GM18951 (cell line): ENCODE measurements at regions not wholly inside any gene's neighbourhood (a gene's known extent, or its start where the extent isn't known, plus 50 kb on each side); places are given as distances from the start of the nearest gene placed in this dataset.

Experiments used
- POLR2A ChIP-seq: IDR thresholded peaks from 4 replicates; pipeline ENCODE4 v1.6.1; 2011; ENCODE audit warnings: mild to moderate bottlenecking; ENCODE audit not compliant: insufficient read length, insufficient read depth; ENCODE audit errors: extremely low read depth
- in situ Hi-C: fragments of 300-500 bp; cut with MboI; formaldehyde crosslinking; loops from one replicate; pipeline ENCODE4 v1.12.0; 2022; ENCODE audit warnings: low sequenced_read_pairs, mixed read lengths, inconsistent platforms; ENCODE audit not compliant: unreplicated experiment

DNA sequence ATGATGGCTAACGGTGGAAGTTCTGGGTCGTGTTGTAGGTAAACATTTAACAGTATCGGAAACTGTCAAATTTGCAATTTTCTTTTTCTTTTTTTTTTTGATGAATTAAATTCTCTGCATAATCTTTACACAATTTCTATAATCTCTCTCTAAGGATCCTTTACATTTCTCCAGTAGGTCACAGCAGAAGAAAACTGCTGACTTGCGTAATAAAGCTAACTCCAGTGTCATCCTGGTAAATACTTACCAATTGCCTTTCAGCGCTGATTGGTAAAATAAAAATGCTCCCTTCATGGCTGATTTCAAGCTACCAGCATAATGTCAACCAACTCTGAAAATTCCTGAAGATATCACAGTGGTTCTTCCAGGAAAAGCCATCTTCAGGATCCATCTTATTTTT is 510.5 kb upstream of the ATXN8OS start:
- TF ChIP-seq POLR2A, result no peak
- in situ Hi-C loops, result no loop called here

DNA sequence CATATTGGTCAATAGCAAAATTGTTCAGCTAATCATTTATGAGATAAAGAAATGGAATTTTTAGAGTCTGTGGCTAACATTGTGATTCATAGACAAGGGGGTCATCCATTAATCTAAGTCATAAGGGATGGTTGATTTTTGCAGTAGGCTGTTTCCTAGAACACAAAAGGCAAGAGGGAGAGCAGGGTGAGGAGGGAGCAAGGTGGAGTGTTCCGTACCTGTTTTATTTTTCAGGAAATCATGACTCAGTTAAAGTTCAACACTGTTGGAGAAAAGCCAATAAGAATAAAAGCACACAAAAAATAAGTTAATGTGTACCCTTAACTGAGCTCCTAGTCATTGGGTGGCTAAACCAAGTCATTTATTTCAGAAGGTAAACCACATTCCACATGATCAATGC is 512.4 kb upstream of the ATXN8OS start:
- TF ChIP-seq POLR2A, result no peak
- in situ Hi-C loops, result no loop called here

- TF ChIP-seq POLR2A, result no peak
- in situ Hi-C loops, result no loop called here
Observed at GRCh38 chr13:69591437-69591836, 516.2 kb upstream of the ATXN8OS start.

DNA sequence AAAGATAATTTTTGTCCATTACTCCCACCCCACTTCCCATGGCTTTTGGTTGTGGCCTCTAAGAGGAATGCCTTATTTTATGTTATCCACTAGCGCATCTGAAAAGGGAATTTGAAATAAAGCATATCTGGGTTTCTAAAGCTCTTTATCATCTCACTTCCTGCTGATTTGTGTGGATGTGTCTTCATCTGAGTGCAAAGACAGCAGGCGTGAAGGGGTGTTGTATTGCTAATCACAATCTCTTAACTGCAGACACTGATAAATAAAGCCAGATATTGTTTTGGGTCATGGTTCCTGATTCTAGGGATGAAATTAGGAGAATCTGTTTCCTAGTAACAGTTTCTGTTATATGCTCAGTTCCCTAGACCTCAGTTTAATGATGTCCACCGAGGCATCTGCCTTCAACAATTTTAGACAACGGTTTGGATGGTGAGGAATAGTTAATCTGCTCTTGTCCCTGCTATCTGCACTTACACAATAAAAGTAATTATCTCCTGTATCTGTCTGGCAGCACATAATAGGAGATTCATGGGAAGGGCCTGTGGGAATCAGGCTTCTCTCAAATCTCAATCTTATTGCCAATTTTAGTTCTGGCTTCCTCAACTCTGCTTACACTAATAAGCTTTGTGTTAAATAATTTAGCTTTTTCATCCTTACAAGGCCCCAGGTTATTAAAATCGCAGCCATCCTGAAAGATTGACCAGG is 517.9 kb upstream of the ATXN8OS start:
- in situ Hi-C loops, result no loop called here
- no peak for TF ChIP-seq POLR2A

DNA sequence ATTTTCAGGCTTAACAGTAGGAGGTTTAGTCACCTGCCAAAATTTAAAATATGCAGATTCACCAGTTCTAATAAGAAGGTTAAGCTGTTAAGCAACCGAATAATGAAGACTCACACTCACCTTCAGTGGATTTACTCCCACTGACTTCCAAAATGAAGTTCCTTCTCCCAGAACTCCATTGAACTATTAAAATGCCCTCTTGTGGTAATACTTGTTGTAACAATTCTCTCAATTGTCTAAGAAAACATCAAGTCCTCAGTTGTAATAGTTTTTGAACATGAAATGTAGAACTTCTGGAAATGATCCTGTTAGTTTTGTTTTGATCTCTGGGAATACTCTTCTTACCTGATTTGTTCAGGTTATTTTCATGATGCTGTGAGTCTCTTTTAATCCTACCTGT is 522.0 kb upstream of the ATXN8OS start:
- in situ Hi-C loops, result no loop called here

GRCh38 chr13:69580255-69580654 is 527.4 kb upstream of the ATXN8OS start:
- in situ Hi-C loops, result no loop called here
- TF ChIP-seq POLR2A, result no peak

More for the DNA sequence above, 522.0 kb upstream of the ATXN8OS start:
- TF ChIP-seq POLR2A, result no peak

GRCh38 chr13:69579351-69579750 is 528.3 kb upstream of the ATXN8OS start:
- in situ Hi-C loops, result no loop called here
- TF ChIP-seq POLR2A, result no peak

- in situ Hi-C loops, result no loop called here
Observed at GRCh38 chr13:69571606-69572323, 535.9 kb upstream of the ATXN8OS start.

DNA sequence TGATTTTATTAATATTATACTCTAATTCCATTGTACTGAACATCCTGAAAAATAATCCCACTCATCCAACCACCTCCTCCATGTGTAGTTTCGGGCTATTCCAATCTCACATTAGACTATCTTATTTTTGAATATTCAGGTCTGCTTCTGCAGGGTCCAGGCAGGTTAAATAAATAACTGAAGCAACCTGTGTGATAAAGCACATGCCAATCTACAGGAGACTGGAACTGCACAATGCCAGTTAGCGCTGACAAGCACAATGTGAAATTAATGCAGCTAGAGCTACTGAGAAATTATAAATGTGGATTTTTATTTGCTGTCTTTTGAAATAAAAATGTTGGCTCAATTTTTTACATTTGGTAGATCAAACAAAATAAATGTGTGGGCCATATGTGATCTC is 540.1 kb upstream of the ATXN8OS start:
- in situ Hi-C loops, result no loop called here
- no peak for TF ChIP-seq POLR2A

More at GRCh38 chr13:69571606-69572323, 535.9 kb upstream of the ATXN8OS start:
- no peak for TF ChIP-seq POLR2A

GRCh38 chr13:69566104-69566716 is 541.4 kb upstream of the ATXN8OS start:
- in situ Hi-C loops, result no loop called here

GRCh38 chr13:69565334-69565733 is 542.3 kb upstream of the ATXN8OS start:
- in situ Hi-C loops, result no loop called here

More at GRCh38 chr13:69566104-69566716, 541.4 kb upstream of the ATXN8OS start:
- TF ChIP-seq POLR2A, result no peak

DNA sequence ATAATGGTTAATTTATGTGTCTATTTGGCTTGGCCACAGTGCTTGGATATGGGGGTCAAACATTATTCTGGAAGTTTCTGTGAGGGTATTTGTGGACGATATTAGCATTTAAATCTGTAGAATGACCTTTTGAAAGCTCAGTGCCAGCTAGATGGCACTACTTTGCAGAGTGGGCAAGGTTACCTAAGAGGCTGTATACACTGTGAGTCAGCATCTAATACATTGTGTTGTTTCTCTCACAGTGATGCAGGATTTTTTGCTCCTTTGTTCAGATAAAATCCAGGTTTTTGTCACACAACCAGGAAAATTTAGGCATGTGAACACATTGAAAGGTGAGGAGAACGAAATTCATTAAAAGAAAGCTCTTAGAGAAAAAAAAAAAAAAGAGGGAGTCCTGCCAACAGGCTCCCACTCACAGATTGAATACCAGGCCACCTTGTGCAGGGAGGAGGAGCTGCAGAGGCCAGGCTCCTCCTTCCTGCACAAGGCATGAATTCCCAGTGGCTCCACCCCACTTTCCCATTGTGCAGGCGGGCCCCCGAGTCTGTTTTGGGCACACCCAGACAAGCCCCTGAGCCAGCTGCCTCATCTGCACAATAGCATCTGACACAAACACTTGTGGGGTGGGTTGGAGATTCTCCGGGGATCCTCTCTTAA is 551.0 kb upstream of the ATXN8OS start:
- in situ Hi-C loops, result no loop called here
- TF ChIP-seq POLR2A, result no peak

More at GRCh38 chr13:69565334-69565733, 542.3 kb upstream of the ATXN8OS start:
- TF ChIP-seq POLR2A, result no peak

DNA sequence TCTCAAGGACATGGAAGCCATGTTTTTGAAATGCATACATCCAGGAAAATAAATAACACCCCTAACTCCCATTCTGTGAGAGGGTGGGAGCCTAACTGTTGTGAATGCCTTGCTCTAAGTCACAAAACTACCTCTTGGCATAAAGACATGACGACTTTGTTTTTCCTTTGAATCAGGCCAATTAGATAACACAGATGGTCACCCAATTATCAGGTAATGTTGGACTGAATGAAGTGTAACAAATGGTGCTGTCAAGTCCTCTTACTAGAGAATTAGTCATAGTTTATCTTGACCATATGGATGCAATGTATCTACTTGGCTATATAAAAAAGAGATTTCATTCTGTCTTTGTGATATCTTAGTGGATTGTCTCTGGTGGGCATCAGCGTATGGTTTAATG is 553.6 kb upstream of the ATXN8OS start:
- TF ChIP-seq POLR2A, result no peak
- in situ Hi-C loops, result no loop called here
